Transverse colon (tissue), 4 donors: ENCODE measurements at regions not wholly inside any gene's neighbourhood (a gene's known extent, or its start where the extent isn't known, plus 50 kb on each side); places are given as distances from the start of the nearest gene placed in this dataset.

Experiments used
- DNase-seq: peaks from one replicate; pipeline ENCODE4 v3.0.0-alpha.2; 2019
- H3K27ac ChIP-seq, 4 donors: fragments of 200-600 bp; sonication (generic); 2 replicates each; pipeline ENCODE4 v1.5.1; 2016 to 2018; ENCODE audit warnings: inconsistent platforms in 4 of 4
- H3K27me3 ChIP-seq: fragments of 200-600 bp; sonication (generic); 2 replicates; pipeline ENCODE4 v1.5.1; 2017; ENCODE audit warnings: inconsistent platforms
- H3K36me3 ChIP-seq, 4 donors: fragments of 200-600 bp; sonication (generic); 2 replicates each; pipeline ENCODE4 v1.5.1; 2017 to 2019; ENCODE audit warnings: inconsistent platforms in 4 of 4
- H3K4me1 ChIP-seq, 4 donors: fragments of 200-600 bp; sonication (generic); 2 replicates each; pipeline ENCODE4 v1.5.1; 2017 to 2020; ENCODE audit warnings: inconsistent platforms in 4 of 4
- H3K4me3 ChIP-seq, 4 donors: fragments of 200-600 bp; sonication (generic); 1 replicate in 1 of 4; 2 replicates in 3 of 4; pipeline versions ENCODE4 v1.5.1 to v1.6.1; 2017 to 2019; ENCODE audit warnings: inconsistent platforms in 4 of 4
- H3K9me3 ChIP-seq, 2 donors: fragments of 200-600 bp; sonication (generic); 2 replicates each; pipeline ENCODE4 v1.5.1; 2017 to 2019; ENCODE audit warnings: inconsistent platforms in 2 of 2
- CTCF ChIP-seq, 5 experiments: fragments of 200-600 bp in 3 of 5; fragments of 450-650 bp in 2 of 5; sonication (generic) in 3 of 5; IDR thresholded peaks; 1 replicate in 2 of 5; 2 replicates in 3 of 5; pipeline ENCODE4 v1.5.1; 2016 to 2017; ENCODE audit warnings: antibody characterized with exemption in 5 of 5, inconsistent platforms in 3 of 5, mild to moderate bottlenecking in 2 of 5, moderate library complexity in 1 of 5
- EP300 ChIP-seq: sonication (generic); formaldehyde crosslinking; IDR thresholded peaks from one replicate; pipeline ENCODE4 v1.6.1; 2017; ENCODE audit warnings: antibody characterized with exemption, low read depth
- POLR2A ChIP-seq: fragments of 450-650 bp; IDR thresholded peaks from one replicate; pipeline ENCODE4 v1.6.1; 2016; ENCODE audit warnings: antibody characterized with exemption, mild to moderate bottlenecking, moderate library complexity
- POLR2AphosphoS5 ChIP-seq, 3 donors: sonication (generic); formaldehyde crosslinking; IDR thresholded peaks; one replicate each; pipeline ENCODE4 v1.6.1; 2016; ENCODE audit warnings: antibody characterized with exemption in 3 of 3
- WGBS, 2 donors: methylation state at CpG; one replicate each; pipeline ENCODE4 v1.1.5; 2018; ENCODE audit warnings: low coverage in 1 of 2; 5-methylcytosine and 5-hydroxymethylcytosine counted together
- in situ Hi-C, 4 donors: fragments of 200-750 bp; cut with MboI; loops; one replicate each; pipeline versions ENCODE4 v1.15.0 to v1.15.1; 2017; ENCODE audit warnings: low sequenced_read_pairs in 3 of 4, low pct_ligation_motif_present in 1 of 4, low pct_unique_long_range_greater_than_20kb in 1 of 4
- intact Hi-C: fragments of 100-400 bp; cut with DNase I; formaldehyde crosslinking; loops from one replicate; pipeline ENCODE4 v1.15.1; 2023; ENCODE audit warnings: low total_unique reads

- intact Hi-C loops (no loop called here), in situ Hi-C loops (no loop called here)
- no peak overlapping the region for H3K4me3 ChIP-seq
Measured at GRCh38 chr13:73934215-73934641, 200.0 kb downstream of the KLF12 start.

GRCh38 chr13:73933795-73934194, 200.4 kb downstream of the KLF12 start:
- WGBS, 2 donors, result 81 to 88% methylated on average over 2 of the region's 2 CpGs
- intact Hi-C loops, result no loop called here

More at GRCh38 chr13:73934215-73934641, 200.0 kb downstream of the KLF12 start:
- H3K27ac ChIP-seq, result no peak overlapping the region
- no peaks in the 10 kb centered on the region for H3K27me3 ChIP-seq
- H3K9me3 ChIP-seq, result no peaks in the 10 kb centered on the region
- 53 to 65% methylated on average over 4 of the region's 4 CpGs for WGBS, 2 donors
- H3K4me1 ChIP-seq, result no peaks in the 10 kb centered on the region
- H3K36me3 ChIP-seq, result no peaks in the 10 kb centered on the region
- TF ChIP-seq EP300, result no peak
- TF ChIP-seq CTCF (IDR thresholded peaks at IDR 0.05), result no peak
- TF ChIP-seq POLR2AphosphoS5 (IDR thresholded peaks at IDR 0.05), result no peak
- TF ChIP-seq POLR2A, result no peak
- DNase-seq, result no peak

GRCh38 chr13:73932091-73932490, 202.1 kb downstream of the KLF12 start:
- intact Hi-C loops (no loop called here), in situ Hi-C loops (no loop called here)
- WGBS, 2 donors, result 55 to 64% methylated on average over 2 of the region's 2 CpGs
- no peaks in the 10 kb centered on the region for H3K9me3 ChIP-seq
- TF ChIP-seq EP300, result no peak
- TF ChIP-seq CTCF (IDR thresholded peaks at IDR 0.05), result no peak
- no peak for TF ChIP-seq POLR2A
- TF ChIP-seq POLR2AphosphoS5 (IDR thresholded peaks at IDR 0.05), result no peak
- no peak overlapping the region for H3K4me3 ChIP-seq
- no peaks in the 10 kb centered on the region for H3K27me3 ChIP-seq
- DNase-seq, result no peak
- H3K27ac ChIP-seq, result no peak overlapping the region
- no peaks in the 10 kb centered on the region for H3K36me3 ChIP-seq
- no peaks in the 10 kb centered on the region for H3K4me1 ChIP-seq

More at GRCh38 chr13:73933795-73934194, 200.4 kb downstream of the KLF12 start:
- H3K4me1 ChIP-seq, result no peaks in the 10 kb centered on the region
- no peaks in the 10 kb centered on the region for H3K27me3 ChIP-seq
- no peaks in the 10 kb centered on the region for H3K9me3 ChIP-seq
- in situ Hi-C loops, result no loop called here
- DNase-seq, result no peak
- no peak overlapping the region for H3K27ac ChIP-seq
- no peaks in the 10 kb centered on the region for H3K36me3 ChIP-seq
- TF ChIP-seq POLR2A (no peak), POLR2AphosphoS5 (IDR thresholded peaks at IDR 0.05) (no peak), CTCF (IDR thresholded peaks at IDR 0.05) (no peak), EP300 (no peak)
- H3K4me3 ChIP-seq, result no peak overlapping the region

- in situ Hi-C loops (no loop called here), intact Hi-C loops (no loop called here)
Measured at GRCh38 chr13:73929287-73929932, 204.8 kb downstream of the KLF12 start.

More at GRCh38 chr13:73929287-73929932, 204.8 kb downstream of the KLF12 start:
- DNase-seq, result no peak
- TF ChIP-seq POLR2A (no peak), POLR2AphosphoS5 (IDR thresholded peaks at IDR 0.05) (no peak), CTCF (IDR thresholded peaks at IDR 0.05) (no peak), EP300 (no peak)
- H3K36me3 ChIP-seq, result no peaks in the 10 kb centered on the region
- 96 to 98% methylated on average over 4 to 6 of the region's 6 CpGs for WGBS, 2 donors
- H3K9me3 ChIP-seq, result no peaks in the 10 kb centered on the region
- no peaks in the 10 kb centered on the region for H3K4me1 ChIP-seq
- no peak overlapping the region for H3K27ac ChIP-seq
- no peak overlapping the region for H3K4me3 ChIP-seq
- no peaks in the 10 kb centered on the region for H3K27me3 ChIP-seq
